SH-SY5Y (cell line): ENCODE measurements at regions not wholly inside any gene's neighbourhood (a gene's known extent, or its start where the extent isn't known, plus 50 kb on each side); places are given as distances from the start of the nearest gene placed in this dataset.

ENCODE experiments used
- GATA2 ChIP-seq: IDR thresholded peaks from 2 replicates; pipeline ENCODE4 v1.6.1; 2011; ENCODE audit warnings: mild to moderate bottlenecking, low read depth, low read length
- GATA3 ChIP-seq: IDR thresholded peaks from 2 replicates; pipeline ENCODE4 v1.6.1; 2011; ENCODE audit warnings: low read depth, mild to moderate bottlenecking, low read length, moderate library complexity

GRCh38 chr3:72150634-72151412 lies 365.9 kb upstream of the PROK2 start:
- TF ChIP-seq GATA3 (no peak), GATA2 (no peak)
